ENCODE measurements at regions not wholly inside any gene's neighbourhood (a gene's known extent, or its start where the extent isn't known, plus 50 kb on each side); places are given as distances from the start of the nearest gene placed in this dataset.

GRCh38 chr2:241924069-241924908 lies 54.8 kb downstream of the RTP5 start:
- no peak overlapping the region for H3K27ac Mint-ChIP-seq (ENCODE audit: unreplicated experiment)
- H3K4me1 Mint-ChIP-seq (ENCODE audit: low read depth, unreplicated experiment) = peaks cover 6% of the 10 kb centered on the region
- peaks cover 5% of the 10 kb centered on the region for H3K9me3 Mint-ChIP-seq (ENCODE audit: unreplicated experiment)
- no peak overlapping the region for H3K4me3 Mint-ChIP-seq (ENCODE audit: unreplicated experiment)
- no peak for TF ChIP-seq CTCF (IDR thresholded peaks at IDR 0.05; ENCODE audit: partially characterized antibody, unreplicated experiment)
- H3K36me3 Mint-ChIP-seq (ENCODE audit: unreplicated experiment) = peaks cover 5% of the 10 kb centered on the region
- H3K27me3 Mint-ChIP-seq (ENCODE audit: unreplicated experiment) = peaks cover 2% of the 10 kb centered on the region
- DNase-seq = no peak

- TF ChIP-seq CTCF (IDR thresholded peaks at IDR 0.05; ENCODE audit: partially characterized antibody, unreplicated experiment) = no peak
- no peak overlapping the region for H3K27ac Mint-ChIP-seq (ENCODE audit: unreplicated experiment)
- H3K4me3 Mint-ChIP-seq (ENCODE audit: unreplicated experiment) = no peak overlapping the region
- peaks cover 5% of the 10 kb centered on the region for H3K27me3 Mint-ChIP-seq (ENCODE audit: unreplicated experiment)
- H3K4me1 Mint-ChIP-seq (ENCODE audit: low read depth, unreplicated experiment) = peaks cover 6% of the 10 kb centered on the region
- H3K36me3 Mint-ChIP-seq (ENCODE audit: unreplicated experiment) = peaks cover 3% of the 10 kb centered on the region
- peaks cover 5% of the 10 kb centered on the region for H3K9me3 Mint-ChIP-seq (ENCODE audit: unreplicated experiment)
- no peak for DNase-seq
Measured at GRCh38 chr2:241924909-241925250, 55.4 kb downstream of the RTP5 start.

DNA sequence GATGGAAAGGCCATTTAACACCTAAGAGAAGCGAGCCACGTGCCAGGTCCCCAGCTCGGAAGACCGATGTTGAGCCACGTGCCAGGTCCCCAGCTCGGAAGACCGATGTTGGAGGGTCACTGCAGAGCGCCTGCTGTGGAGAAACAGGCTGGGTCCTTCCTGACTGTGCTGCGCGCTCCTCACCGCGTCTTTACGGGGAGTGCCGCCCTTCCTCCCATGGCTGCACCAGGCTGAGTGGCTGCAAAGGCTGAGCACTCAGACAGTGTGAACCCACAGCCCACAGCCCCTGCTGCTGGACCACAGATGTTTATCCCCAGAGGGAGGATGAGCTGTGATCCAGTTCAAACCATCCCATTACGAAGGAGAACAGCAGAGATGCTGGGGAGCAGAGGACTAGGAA lies 55.7 kb downstream of the RTP5 start:
- Mint-ChIP-seq H3K4me1 (ENCODE audit: low read depth, unreplicated experiment) (peaks cover 6% of the 10 kb centered on the region), H3K9me3 (ENCODE audit: unreplicated experiment) (peaks cover 5% of the 10 kb centered on the region), H3K4me3 (ENCODE audit: unreplicated experiment) (no peak overlapping the region), H3K36me3 (ENCODE audit: unreplicated experiment) (no peaks in the 10 kb centered on the region), H3K27me3 (ENCODE audit: unreplicated experiment) (peaks cover 3% of the 10 kb centered on the region), H3K27ac (ENCODE audit: unreplicated experiment) (no peak overlapping the region)
- TF ChIP-seq CTCF (IDR thresholded peaks at IDR 0.05; ENCODE audit: partially characterized antibody, unreplicated experiment) = no peak
- no peak for DNase-seq

- Mint-ChIP-seq H3K27me3 (ENCODE audit: unreplicated experiment) (peaks cover 5% of the 10 kb centered on the region), H3K4me3 (ENCODE audit: unreplicated experiment) (no peak overlapping the region), H3K36me3 (ENCODE audit: unreplicated experiment) (no peaks in the 10 kb centered on the region), H3K27ac (ENCODE audit: unreplicated experiment) (no peak overlapping the region), H3K9me3 (ENCODE audit: unreplicated experiment) (peaks cover 3% of the 10 kb centered on the region), H3K4me1 (ENCODE audit: low read depth, unreplicated experiment) (peaks cover 6% of the 10 kb centered on the region)
- no peak for TF ChIP-seq CTCF (IDR thresholded peaks at IDR 0.05; ENCODE audit: partially characterized antibody, unreplicated experiment)
- DNase-seq = no peak
Measured at GRCh38 chr2:241925821-241926441, 56.4 kb downstream of the RTP5 start.
